Mesodermal cell (in vitro differentiated cells): ENCODE measurements at regions not wholly inside any gene's neighbourhood (a gene's known extent, or its start where the extent isn't known, plus 50 kb on each side); places are given as distances from the start of the nearest gene placed in this dataset.

Experiments used
- H3K27ac ChIP-seq: 2 replicates; pipeline ENCODE4 v1.7.0; 2013; ENCODE audit warnings: mild to moderate bottlenecking, low read depth, low read length, moderate library complexity; ENCODE audit not compliant: severe bottlenecking
- H3K36me3 ChIP-seq: 2 replicates; pipeline ENCODE4 v1.7.1; 2013; ENCODE audit warnings: mild to moderate bottlenecking, low read length, moderate library complexity; ENCODE audit not compliant: control insufficient read depth, insufficient read depth
- H3K4me1 ChIP-seq: one replicate; pipeline ENCODE4 v1.7.1; 2013; ENCODE audit warnings: mild to moderate bottlenecking, low read length; ENCODE audit not compliant: insufficient read depth, control insufficient read depth, poor library complexity, severe bottlenecking
- H3K4me3 ChIP-seq: 2 replicates; pipeline ENCODE4 v1.7.0; 2013; ENCODE audit warnings: low read length, control low read depth, mild to moderate bottlenecking; ENCODE audit not compliant: insufficient read depth, poor library complexity, severe bottlenecking; ENCODE audit errors: extremely low read depth
- H3K9me3 ChIP-seq: 2 replicates; pipeline ENCODE4 v1.7.1; 2013; ENCODE audit warnings: mild to moderate bottlenecking, low read length, moderate library complexity; ENCODE audit not compliant: control insufficient read depth
- WGBS, 2 experiments: methylation state at CpG; one replicate each; pipeline ENCODE4 v1.1.5; 2013; ENCODE audit warnings: missing lambda C conversion rate in 2 of 2; ENCODE audit not compliant: insufficient coverage in 2 of 2; 5-methylcytosine and 5-hydroxymethylcytosine counted together

GRCh38 chr20:24816907-24817306 is 132.2 kb upstream of the CST7 start:
- Histone ChIP-seq H3K4me3 (no peak overlapping the region), H3K27ac (no peak overlapping the region), H3K4me1 (no peaks in the 10 kb centered on the region), H3K36me3 (no peaks in the 10 kb centered on the region), H3K9me3 (no peaks in the 10 kb centered on the region)
- WGBS, 2 experiments, result 100% methylated on average over 1 to 2 of the region's 4 CpGs

GRCh38 chr20:24817351-24817750 is 131.7 kb upstream of the CST7 start:
- 76% methylated on average over 6 of the region's 6 CpGs for WGBS, 2 experiments
- Histone ChIP-seq H3K4me3 (no peak overlapping the region), H3K9me3 (no peaks in the 10 kb centered on the region)

GRCh38 chr20:24818056-24818455 is 131.0 kb upstream of the CST7 start:
- no peak overlapping the region for H3K4me3 ChIP-seq
- 82 to 95% methylated on average over 5 of the region's 5 CpGs for WGBS, 2 experiments
- H3K4me1 ChIP-seq, result no peaks in the 10 kb centered on the region
- H3K36me3 ChIP-seq, result no peaks in the 10 kb centered on the region
- H3K27ac ChIP-seq, result no peak overlapping the region
- no peaks in the 10 kb centered on the region for H3K9me3 ChIP-seq

More at GRCh38 chr20:24817351-24817750, 131.7 kb upstream of the CST7 start:
- H3K4me1 ChIP-seq, result no peaks in the 10 kb centered on the region
- H3K27ac ChIP-seq, result no peak overlapping the region
- H3K36me3 ChIP-seq, result no peaks in the 10 kb centered on the region

DNA sequence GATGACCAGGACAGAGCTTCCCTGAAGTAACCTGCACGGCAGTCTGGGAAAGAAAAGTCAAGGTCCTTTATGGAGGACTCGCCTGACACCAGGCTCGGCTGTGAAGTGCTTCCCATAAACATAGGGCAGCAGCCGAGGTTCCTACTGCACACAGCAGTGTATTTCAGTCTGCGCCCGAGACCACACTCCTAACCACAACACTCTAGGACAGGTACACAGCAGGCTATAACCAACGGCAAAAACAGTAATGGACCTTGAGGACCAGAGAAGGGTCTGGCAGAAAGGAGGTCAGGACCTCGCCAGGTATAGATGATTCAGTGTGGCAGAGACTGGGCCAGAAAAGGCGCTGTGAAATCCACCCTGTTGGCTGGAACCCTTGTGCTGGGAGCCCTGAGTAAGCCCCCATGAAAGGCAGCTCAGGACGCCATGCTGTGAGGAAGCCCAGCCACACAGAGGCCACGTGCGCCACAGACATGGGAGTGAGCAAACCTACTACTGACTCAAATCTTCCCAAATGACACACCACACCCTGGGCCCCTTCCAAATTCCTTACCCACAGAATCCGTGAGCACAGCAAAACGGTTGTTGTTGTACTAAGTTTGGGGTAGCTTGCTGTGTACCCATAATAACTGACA is 129.6 kb upstream of the CST7 start:
- 67 to 76% methylated on average over 3 to 10 of the region's 14 CpGs for WGBS, 2 experiments
- Histone ChIP-seq H3K4me1 (no peaks in the 10 kb centered on the region), H3K27ac (no peak overlapping the region), H3K9me3 (no peaks in the 10 kb centered on the region), H3K4me3 (no peak overlapping the region), H3K36me3 (no peaks in the 10 kb centered on the region)

DNA sequence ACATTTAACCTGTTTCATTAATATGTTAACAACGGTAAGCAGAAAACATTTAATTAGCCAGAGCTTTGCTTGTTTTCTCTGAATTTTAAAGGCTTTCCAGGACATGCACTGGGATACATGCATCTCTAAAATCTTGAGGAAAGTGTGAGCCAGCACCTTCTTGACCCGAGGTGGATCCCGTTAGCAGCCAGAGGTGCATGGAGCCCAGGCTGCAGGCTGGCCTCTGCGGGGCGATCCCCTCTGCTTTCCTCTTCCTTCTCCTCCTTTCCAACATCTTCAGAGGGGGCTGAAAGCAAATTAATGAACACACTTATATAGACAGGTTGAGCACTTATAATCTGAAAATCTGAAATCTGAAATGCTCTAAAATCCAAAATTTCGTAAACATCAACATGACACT is 128.7 kb upstream of the CST7 start:
- no peak overlapping the region for H3K27ac ChIP-seq
- H3K4me3 ChIP-seq, result no peak overlapping the region
- H3K36me3 ChIP-seq, result no peaks in the 10 kb centered on the region
- no peaks in the 10 kb centered on the region for H3K4me1 ChIP-seq
- H3K9me3 ChIP-seq, result no peaks in the 10 kb centered on the region
- 67 to 93% methylated on average over 1 to 3 of the region's 6 CpGs for WGBS, 2 experiments

GRCh38 chr20:24821391-24821790 is 127.7 kb upstream of the CST7 start:
- Histone ChIP-seq H3K4me1 (no peaks in the 10 kb centered on the region), H3K27ac (no peak overlapping the region), H3K4me3 (no peak overlapping the region), H3K9me3 (no peaks in the 10 kb centered on the region), H3K36me3 (no peaks in the 10 kb centered on the region)
- WGBS, 2 experiments, result 93 to 94% methylated on average over 8 of the region's 8 CpGs

DNA sequence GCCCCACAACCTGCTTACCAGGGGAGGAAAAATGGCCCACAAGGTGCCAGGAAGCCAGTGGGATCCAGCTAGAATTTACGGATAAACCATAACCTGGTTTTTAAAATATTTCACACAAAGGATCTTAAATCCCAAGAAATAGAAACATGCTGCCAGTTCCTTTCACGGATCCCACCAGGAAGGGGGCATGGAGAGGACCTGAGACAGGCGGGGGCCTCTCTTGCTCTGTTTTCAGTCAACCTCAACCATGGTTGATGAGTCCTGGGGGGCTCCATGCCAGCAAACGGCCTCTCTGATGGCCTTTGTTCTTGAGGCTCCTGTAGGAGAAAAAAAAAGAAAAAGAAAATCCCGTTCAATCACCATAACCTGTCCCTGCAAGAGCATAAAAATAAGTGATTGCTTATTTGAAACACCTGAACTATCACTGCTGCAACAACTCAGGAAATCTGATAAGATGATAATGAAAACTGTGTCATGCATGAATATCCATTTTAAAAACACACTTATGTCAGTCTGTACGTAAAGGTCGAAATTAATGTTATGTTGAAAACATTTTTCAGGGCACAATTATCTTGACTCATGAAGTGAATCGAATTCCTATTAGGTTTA is 125.8 kb upstream of the CST7 start:
- no peaks in the 10 kb centered on the region for H3K9me3 ChIP-seq
- no peaks in the 10 kb centered on the region for H3K4me1 ChIP-seq
- H3K27ac ChIP-seq, result no peak overlapping the region
- WGBS, 2 experiments, result 100% methylated on average over 2 to 3 of the region's 8 CpGs
- H3K36me3 ChIP-seq, result no peaks in the 10 kb centered on the region
- H3K4me3 ChIP-seq, result no peak overlapping the region

DNA sequence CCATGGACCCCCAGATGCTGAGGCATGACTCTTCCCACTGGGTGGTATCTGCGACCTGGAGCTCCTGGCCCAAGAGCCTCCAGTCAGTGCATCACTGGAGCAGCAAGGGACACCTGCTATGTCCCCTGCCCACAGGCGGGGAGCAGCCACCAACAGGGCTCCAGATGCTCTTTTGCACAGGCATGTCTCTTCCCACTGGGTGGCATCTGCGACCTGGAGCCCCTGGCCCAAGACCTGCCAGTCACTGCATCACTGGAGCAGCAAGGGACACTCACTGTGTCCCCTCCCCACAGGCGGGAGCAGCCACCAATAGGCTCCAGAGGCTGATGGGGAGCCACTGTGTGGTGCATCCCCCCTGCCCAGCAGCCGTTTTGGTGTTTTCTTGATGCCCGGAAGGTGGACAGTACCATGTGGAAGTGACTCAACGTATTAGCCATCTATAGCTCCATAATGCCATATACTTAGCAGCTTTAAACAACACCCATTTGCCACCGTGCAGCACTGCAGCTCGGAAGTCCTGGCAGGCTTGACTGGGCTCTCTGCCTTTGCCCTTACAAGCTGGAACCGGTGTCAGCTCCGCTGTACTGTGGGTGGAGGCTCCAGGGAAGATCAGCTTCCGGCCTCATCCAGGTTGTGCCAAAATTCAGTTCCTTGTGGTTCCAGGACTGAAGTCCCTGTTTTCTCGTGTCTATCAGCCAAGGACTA is 124.9 kb upstream of the CST7 start:
- Histone ChIP-seq H3K36me3 (no peaks in the 10 kb centered on the region), H3K9me3 (no peaks in the 10 kb centered on the region), H3K4me3 (no peak overlapping the region), H3K27ac (no peak overlapping the region), H3K4me1 (no peaks in the 10 kb centered on the region)
- WGBS, 2 experiments, result 83 to 86% methylated on average over 9 to 13 of the region's 13 CpGs

GRCh38 chr20:24825591-24825990 is 123.5 kb upstream of the CST7 start:
- no peak overlapping the region for H3K4me3 ChIP-seq
- H3K9me3 ChIP-seq, result no peaks in the 10 kb centered on the region
- H3K27ac ChIP-seq, result no peak overlapping the region
- 86 to 92% methylated on average over 6 of the region's 6 CpGs for WGBS, 2 experiments
- H3K36me3 ChIP-seq, result no peaks in the 10 kb centered on the region
- no peaks in the 10 kb centered on the region for H3K4me1 ChIP-seq

GRCh38 chr20:24827603-24828295 is 121.3 kb upstream of the CST7 start:
- H3K4me1 ChIP-seq, result peaks cover 5% of the 10 kb centered on the region
- H3K4me3 ChIP-seq, result no peak overlapping the region
- H3K9me3 ChIP-seq, result no peaks in the 10 kb centered on the region
- H3K36me3 ChIP-seq, result no peaks in the 10 kb centered on the region
- no peak overlapping the region for H3K27ac ChIP-seq
- WGBS, 2 experiments, result 85 to 86% methylated on average over 2 of the region's 6 CpGs
